Tibial artery (tissue), 4 donors: ENCODE measurements at regions not wholly inside any gene's neighbourhood (a gene's known extent, or its start where the extent isn't known, plus 50 kb on each side); places are given as distances from the start of the nearest gene placed in this dataset.

Source experiments
- DNase-seq, 2 donors: peaks; one replicate each; pipeline ENCODE4 v3.0.0-alpha.2; 2019
- H3K27ac ChIP-seq, 2 donors: fragments of 200-600 bp; sonication (generic) in 1 of 2; 1 replicate in 1 of 2; 2 replicates in 1 of 2; pipeline ENCODE4 v1.5.1; 2018 to 2019; ENCODE audit warnings: mild to moderate bottlenecking in 1 of 2
- H3K27me3 ChIP-seq, 2 donors: fragments of 200-600 bp; sonication (generic) in 1 of 2; one replicate each; pipeline versions ENCODE4 v1.5.1 to v1.6.0; 2016 to 2019
- H3K36me3 ChIP-seq, 3 donors: fragments of 200-600 bp; sonication (generic) in 2 of 3; one replicate each; pipeline ENCODE4 v1.5.1; 2016 to 2019; ENCODE audit warnings: mild to moderate bottlenecking in 2 of 3
- H3K4me1 ChIP-seq, 4 donors: fragments of 200-600 bp; sonication (generic) in 2 of 4; 1 replicate in 3 of 4; 2 replicates in 1 of 4; pipeline ENCODE4 v1.5.1; 2016 to 2019
- H3K4me3 ChIP-seq, 2 donors: fragments of 200-600 bp; sonication (generic) in 1 of 2; 1 replicate in 1 of 2; 2 replicates in 1 of 2; pipeline ENCODE4 v1.5.1; 2018 to 2019; ENCODE audit warnings: mild to moderate bottlenecking in 2 of 2
- H3K9me3 ChIP-seq, 3 donors: fragments of 200-600 bp; sonication (generic) in 1 of 3; one replicate each; pipeline ENCODE4 v1.5.1; 2016 to 2019
- CTCF ChIP-seq, 2 experiments: fragments of 200-600 bp in 1 of 2; fragments of 450-650 bp in 1 of 2; IDR thresholded peaks; one replicate each; pipeline ENCODE4 v1.5.1; 2017 to 2019; ENCODE audit warnings: antibody characterized with exemption in 2 of 2, mild to moderate bottlenecking in 1 of 2, moderate library complexity in 1 of 2
- intact Hi-C: fragments of 100-400 bp; cut with DNase I; formaldehyde crosslinking; loops from one replicate; pipeline ENCODE4 v1.15.0; 2023; ENCODE audit warnings: low total_unique reads

DNA sequence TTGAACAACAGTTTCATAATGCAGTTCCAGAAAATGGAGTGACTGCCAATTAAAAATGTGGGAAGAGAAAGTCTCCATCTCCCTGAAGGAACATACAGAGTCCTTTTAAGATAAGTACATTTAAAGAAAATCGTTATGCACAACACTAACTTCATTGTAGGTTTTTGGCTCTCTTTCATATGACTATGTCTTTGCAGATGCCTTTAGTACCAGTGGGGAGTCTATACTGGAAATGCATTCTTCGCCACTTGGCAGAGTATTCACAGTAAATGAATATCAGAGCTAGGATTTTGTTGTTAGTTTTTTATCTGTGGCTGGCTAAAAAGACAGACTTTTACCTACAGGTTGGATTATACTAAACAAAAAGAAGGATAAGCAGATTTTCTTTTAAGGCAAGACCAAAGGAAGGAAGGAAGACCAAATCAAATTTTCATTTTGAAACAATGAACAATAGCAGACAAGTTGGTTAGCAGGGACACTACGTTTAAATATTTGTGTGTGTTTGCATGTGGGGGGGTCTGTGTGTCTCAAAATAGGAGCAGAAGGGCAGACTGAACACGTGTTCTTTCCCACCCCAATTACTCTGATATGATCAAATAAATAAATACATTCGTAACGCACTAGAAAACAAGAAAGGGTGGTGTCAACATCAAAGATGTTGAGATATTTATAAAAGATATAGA is 124.5 kb downstream of the BTG1 start:
- no peaks in the 10 kb centered on the region for H3K4me1 ChIP-seq
- intact Hi-C loops, result no loop called here
- TF ChIP-seq CTCF (IDR thresholded peaks at IDR 0.05), result no peak
- no peaks in the 10 kb centered on the region for H3K27me3 ChIP-seq
- H3K9me3 ChIP-seq, result no peaks in the 10 kb centered on the region
- H3K4me3 ChIP-seq, result no peak overlapping the region
- DNase-seq, result no peak
- H3K27ac ChIP-seq, result no peak overlapping the region
- no peaks in the 10 kb centered on the region for H3K36me3 ChIP-seq

DNA sequence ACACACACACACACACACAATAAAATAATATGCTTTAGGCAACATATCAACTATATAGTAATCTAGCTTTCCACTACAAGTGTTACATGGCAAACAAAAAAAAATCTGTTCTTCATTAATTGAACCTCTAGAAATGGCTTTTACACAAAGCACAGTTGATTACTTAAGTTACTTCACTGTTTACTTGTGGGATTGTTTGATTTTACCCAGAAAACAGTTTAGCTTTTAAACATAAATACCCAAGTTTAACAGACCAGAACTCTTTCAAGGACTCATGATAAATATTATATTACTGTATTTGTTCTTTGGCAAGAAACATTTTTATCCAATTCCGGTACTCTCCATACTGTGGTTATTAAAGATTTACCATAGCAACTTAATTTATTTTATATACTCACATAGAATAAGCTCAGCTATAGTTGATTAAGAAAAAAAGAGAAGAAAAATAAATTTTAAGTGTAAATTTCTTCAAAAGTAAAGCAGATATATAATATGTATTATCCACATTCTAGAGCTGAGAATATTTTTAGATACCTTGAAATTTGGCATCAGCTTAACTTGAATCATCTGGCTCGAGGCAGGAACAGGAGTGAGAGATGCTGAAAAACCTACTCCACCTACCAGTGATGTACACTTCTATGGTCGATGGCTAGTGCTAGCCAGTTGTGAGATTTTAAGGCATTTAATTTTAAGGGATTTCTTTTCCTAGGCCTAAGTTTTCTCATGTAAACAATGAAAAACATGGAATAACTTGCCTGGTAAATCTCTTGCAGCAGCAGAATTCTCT is 126.0 kb downstream of the BTG1 start:
- Histone ChIP-seq H3K36me3 (no peaks in the 10 kb centered on the region), H3K4me1 (no peaks in the 10 kb centered on the region), H3K27ac (no peak overlapping the region), H3K9me3 (no peaks in the 10 kb centered on the region), H3K27me3 (no peaks in the 10 kb centered on the region), H3K4me3 (no peak overlapping the region)
- TF ChIP-seq CTCF (IDR thresholded peaks at IDR 0.05), result no peak
- no peak for DNase-seq
- intact Hi-C loops, result no loop called here

- Histone ChIP-seq H3K36me3 (no peaks in the 10 kb centered on the region), H3K9me3 (no peaks in the 10 kb centered on the region), H3K4me3 (no peak overlapping the region), H3K27me3 (no peaks in the 10 kb centered on the region), H3K4me1 (no peaks in the 10 kb centered on the region), H3K27ac (no peak overlapping the region)
- DNase-seq, result no peak
- no peak for TF ChIP-seq CTCF (IDR thresholded peaks at IDR 0.05)
- intact Hi-C loops, result no loop called here
Observed at GRCh38 chr12:92012691-92013090, 133.0 kb downstream of the BTG1 start.

DNA sequence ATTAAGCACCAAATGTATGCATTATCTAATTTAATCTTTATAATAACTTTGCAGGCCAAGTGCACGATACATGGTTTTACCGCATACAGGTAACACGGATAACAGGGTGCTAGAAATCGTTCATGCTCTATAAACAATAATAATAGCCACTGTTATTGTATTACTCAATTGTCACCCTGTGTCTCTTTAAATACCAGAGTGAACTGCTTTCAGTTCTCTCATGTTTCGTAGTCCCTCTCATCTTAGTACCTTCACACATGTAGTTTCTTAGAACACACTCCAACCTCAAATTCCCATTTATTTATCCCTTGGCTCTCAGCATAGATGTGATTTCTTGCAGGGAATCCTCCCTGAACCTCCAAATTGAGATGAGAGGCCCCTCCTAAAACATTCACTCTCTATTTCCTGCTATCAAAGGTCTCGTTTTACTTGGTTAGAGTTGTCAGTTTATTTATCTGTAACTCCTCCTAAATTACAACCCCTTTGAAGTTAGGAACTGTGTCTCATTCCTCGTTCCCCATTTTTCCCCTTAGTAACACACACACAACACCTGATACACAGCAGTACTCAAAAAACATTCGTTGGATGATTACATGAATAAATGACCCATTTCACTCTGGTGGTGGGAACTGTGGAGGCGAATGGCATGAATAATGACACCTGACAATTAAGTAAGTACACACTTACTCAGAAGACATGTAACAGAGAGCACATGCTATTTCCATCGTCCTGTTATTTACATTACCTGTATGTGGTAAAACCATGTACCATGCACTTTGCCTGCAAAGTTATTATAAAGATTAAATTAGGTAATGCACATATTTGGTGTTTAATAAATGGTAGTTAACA is 134.6 kb downstream of the BTG1 start:
- Histone ChIP-seq H3K36me3 (no peaks in the 10 kb centered on the region), H3K4me3 (no peak overlapping the region), H3K27me3 (no peaks in the 10 kb centered on the region), H3K4me1 (no peaks in the 10 kb centered on the region), H3K27ac (no peak overlapping the region), H3K9me3 (no peaks in the 10 kb centered on the region)
- DNase-seq, result no peak
- TF ChIP-seq CTCF (IDR thresholded peaks at IDR 0.05), result no peak
- intact Hi-C loops, result no loop called here

DNA sequence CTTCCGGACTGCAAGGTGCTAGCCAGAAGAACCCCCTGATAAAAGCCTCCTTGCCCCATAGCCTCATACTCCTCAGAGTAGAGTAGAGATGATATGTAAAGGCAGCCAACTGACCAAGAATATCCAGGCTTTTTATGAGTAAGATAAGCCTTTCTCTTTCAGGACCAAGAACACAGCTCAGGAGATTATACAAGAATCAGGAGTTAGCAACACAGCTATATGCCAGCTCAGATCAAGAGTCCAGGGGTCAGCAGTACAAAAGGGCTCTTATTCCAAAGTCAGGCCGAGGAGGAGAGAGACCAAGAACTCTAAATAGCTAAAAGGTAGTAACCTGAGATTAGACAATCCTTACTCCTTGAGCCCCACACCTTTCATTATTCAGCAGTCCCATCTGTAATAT is 135.3 kb downstream of the BTG1 start:
- no peaks in the 10 kb centered on the region for H3K4me1 ChIP-seq
- no peaks in the 10 kb centered on the region for H3K36me3 ChIP-seq
- no peak overlapping the region for H3K27ac ChIP-seq
- no peaks in the 10 kb centered on the region for H3K27me3 ChIP-seq
- H3K9me3 ChIP-seq, result no peaks in the 10 kb centered on the region
- no peak for TF ChIP-seq CTCF (IDR thresholded peaks at IDR 0.05)
- H3K4me3 ChIP-seq, result no peak overlapping the region
- intact Hi-C loops, result no loop called here
- no peak for DNase-seq
